ENCODE measurements at regions not wholly inside any gene's neighbourhood (a gene's known extent, or its start where the extent isn't known, plus 50 kb on each side); places are given as distances from the start of the nearest gene placed in this dataset.

DNA sequence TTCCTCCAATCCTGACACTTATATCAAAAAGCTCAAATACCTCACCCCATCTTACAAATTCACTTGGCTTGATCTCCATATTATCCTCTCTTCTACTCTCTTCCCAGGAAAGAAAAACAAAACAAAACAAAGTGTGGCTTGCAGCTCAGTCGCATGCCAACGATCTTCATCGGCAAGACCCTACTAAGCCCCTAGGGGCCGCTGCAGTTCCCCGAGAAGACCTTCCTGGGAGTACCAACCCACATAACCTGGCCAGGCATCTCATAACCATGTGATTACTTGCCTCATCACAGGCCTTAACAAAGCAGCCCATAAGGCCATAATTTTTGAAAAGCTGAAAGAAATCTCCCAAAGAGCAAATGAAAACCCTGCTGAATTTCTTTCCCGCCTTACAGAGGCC is 103.7 kb downstream of the ZNF92 start (continued):
- TF ChIP-seq, protein P1, sequence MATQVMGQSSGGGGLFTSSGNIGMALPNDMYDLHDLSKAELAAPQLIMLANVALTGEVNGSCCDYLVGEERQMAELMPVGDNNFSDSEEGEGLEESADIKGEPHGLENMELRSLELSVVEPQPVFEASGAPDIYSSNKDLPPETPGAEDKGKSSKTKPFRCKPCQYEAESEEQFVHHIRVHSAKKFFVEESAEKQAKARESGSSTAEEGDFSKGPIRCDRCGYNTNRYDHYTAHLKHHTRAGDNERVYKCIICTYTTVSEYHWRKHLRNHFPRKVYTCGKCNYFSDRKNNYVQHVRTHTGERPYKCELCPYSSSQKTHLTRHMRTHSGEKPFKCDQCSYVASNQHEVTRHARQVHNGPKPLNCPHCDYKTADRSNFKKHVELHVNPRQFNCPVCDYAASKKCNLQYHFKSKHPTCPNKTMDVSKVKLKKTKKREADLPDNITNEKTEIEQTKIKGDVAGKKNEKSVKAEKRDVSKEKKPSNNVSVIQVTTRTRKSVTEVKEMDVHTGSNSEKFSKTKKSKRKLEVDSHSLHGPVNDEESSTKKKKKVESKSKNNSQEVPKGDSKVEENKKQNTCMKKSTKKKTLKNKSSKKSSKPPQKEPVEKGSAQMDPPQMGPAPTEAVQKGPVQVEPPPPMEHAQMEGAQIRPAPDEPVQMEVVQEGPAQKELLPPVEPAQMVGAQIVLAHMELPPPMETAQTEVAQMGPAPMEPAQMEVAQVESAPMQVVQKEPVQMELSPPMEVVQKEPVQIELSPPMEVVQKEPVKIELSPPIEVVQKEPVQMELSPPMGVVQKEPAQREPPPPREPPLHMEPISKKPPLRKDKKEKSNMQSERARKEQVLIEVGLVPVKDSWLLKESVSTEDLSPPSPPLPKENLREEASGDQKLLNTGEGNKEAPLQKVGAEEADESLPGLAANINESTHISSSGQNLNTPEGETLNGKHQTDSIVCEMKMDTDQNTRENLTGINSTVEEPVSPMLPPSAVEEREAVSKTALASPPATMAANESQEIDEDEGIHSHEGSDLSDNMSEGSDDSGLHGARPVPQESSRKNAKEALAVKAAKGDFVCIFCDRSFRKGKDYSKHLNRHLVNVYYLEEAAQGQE (IDR thresholded peaks at IDR 0.05; ENCODE audit: borderline replicate concordance): peak; percentile 38; the same call in 1 of the 2 replicates
- TF ChIP-seq, protein P1 (CRISPR knock-in tag; IDR thresholded peaks at IDR 0.05; ENCODE audit: low read depth): no peak
- TF ChIP-seq NEUROD1 (IDR thresholded peaks at IDR 0.05; ENCODE audit: borderline replicate concordance, low read depth, low read length, partially characterized antibody) (no peak), MCM7 (IDR thresholded peaks at IDR 0.05) (no peak), SMC3 (conservative IDR thresholded peaks at IDR 0.05; ENCODE audit: insufficient read depth, low read depth, low read length) (0 out of 2 replicates have a peak, but pooled peaks have one; percentile 45), ZFP1 (CRISPR knock-in tag; IDR thresholded peaks at IDR 0.05) (no peak), NFRKB (IDR thresholded peaks at IDR 0.05; ENCODE audit: low read depth) (no peak), FOXA1 (IDR thresholded peaks at IDR 0.05; ENCODE audit: borderline replicate concordance) (no peak), ZNF316 (IDR thresholded peaks at IDR 0.05) (no peak), NR1H2 (CRISPR knock-in tag; IDR thresholded peaks at IDR 0.05) (no peak)
- TF ChIP-seq, protein P2, sequence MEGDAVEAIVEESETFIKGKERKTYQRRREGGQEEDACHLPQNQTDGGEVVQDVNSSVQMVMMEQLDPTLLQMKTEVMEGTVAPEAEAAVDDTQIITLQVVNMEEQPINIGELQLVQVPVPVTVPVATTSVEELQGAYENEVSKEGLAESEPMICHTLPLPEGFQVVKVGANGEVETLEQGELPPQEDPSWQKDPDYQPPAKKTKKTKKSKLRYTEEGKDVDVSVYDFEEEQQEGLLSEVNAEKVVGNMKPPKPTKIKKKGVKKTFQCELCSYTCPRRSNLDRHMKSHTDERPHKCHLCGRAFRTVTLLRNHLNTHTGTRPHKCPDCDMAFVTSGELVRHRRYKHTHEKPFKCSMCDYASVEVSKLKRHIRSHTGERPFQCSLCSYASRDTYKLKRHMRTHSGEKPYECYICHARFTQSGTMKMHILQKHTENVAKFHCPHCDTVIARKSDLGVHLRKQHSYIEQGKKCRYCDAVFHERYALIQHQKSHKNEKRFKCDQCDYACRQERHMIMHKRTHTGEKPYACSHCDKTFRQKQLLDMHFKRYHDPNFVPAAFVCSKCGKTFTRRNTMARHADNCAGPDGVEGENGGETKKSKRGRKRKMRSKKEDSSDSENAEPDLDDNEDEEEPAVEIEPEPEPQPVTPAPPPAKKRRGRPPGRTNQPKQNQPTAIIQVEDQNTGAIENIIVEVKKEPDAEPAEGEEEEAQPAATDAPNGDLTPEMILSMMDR (IDR thresholded peaks at IDR 0.05 in 2 of 3, conservative IDR thresholded peaks at IDR 0.05 in 1 of 3; ENCODE audit: insufficient read depth in 2 of 3, low read depth in 1 of 3, low read length in 3 of 3): peak; percentile 74 to 76 (median 76)
- TF ChIP-seq, protein P3, sequence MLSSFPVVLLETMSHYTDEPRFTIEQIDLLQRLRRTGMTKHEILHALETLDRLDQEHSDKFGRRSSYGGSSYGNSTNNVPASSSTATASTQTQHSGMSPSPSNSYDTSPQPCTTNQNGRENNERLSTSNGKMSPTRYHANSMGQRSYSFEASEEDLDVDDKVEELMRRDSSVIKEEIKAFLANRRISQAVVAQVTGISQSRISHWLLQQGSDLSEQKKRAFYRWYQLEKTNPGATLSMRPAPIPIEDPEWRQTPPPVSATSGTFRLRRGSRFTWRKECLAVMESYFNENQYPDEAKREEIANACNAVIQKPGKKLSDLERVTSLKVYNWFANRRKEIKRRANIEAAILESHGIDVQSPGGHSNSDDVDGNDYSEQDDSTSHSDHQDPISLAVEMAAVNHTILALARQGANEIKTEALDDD (IDR thresholded peaks at IDR 0.05): 0 out of 2 replicates have a peak, but pooled peaks have one; percentile 20
- TF ChIP-seq, protein P4, sequence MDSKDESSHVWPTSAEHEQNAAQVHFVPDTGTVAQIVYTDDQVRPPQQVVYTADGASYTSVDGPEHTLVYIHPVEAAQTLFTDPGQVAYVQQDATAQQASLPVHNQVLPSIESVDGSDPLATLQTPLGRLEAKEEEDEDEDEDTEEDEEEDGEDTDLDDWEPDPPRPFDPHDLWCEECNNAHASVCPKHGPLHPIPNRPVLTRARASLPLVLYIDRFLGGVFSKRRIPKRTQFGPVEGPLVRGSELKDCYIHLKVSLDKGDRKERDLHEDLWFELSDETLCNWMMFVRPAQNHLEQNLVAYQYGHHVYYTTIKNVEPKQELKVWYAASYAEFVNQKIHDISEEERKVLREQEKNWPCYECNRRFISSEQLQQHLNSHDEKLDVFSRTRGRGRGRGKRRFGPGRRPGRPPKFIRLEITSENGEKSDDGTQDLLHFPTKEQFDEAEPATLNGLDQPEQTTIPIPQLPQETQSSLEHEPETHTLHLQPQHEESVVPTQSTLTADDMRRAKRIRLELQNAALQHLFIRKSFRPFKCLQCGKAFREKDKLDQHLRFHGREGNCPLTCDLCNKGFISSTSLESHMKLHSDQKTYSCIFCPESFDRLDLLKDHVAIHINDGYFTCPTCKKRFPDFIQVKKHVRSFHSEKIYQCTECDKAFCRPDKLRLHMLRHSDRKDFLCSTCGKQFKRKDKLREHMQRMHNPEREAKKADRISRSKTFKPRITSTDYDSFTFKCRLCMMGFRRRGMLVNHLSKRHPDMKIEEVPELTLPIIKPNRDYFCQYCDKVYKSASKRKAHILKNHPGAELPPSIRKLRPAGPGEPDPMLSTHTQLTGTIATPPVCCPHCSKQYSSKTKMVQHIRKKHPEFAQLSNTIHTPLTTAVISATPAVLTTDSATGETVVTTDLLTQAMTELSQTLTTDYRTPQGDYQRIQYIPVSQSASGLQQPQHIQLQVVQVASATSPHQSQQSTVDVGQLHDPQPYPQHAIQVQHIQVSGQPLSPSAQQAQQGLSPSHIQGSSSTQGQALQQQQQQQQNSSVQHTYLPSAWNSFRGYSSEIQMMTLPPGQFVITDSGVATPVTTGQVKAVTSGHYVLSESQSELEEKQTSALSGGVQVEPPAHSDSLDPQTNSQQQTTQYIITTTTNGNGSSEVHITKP (IDR thresholded peaks at IDR 0.05; ENCODE audit: partially characterized antibody): peak; percentile 22

All from K562 (cell line).